H1 (cell line): ENCODE measurements at regions not wholly inside any gene's neighbourhood (a gene's known extent, or its start where the extent isn't known, plus 50 kb on each side); places are given as distances from the start of the nearest gene placed in this dataset.

ENCODE experiments used
- CTCF ChIA-PET: fragments of 300-600 bp; sonication (Branson Sonifier 250); formaldehyde crosslinking; loops from one replicate; lab custom pipeline; 2021; ENCODE audit not compliant: partially characterized antibody; lab: Charles Lee
- POLR2A ChIA-PET: fragments of 300-600 bp; sonication (Branson Sonifier 250); formaldehyde crosslinking; loops from one replicate; lab custom pipeline; 2021; ENCODE audit warnings: inconsistent platforms; ENCODE audit not compliant: partially characterized antibody; lab: Charles Lee
- DNase-seq, 2 experiments: peaks; one replicate each; pipeline versions ENCODE4 v3.0.0 to v3.0.0-alpha.2; 2010 to 2022; ENCODE audit warnings: low spot score in 2 of 2, low read depth in 1 of 2, mixed read lengths in 1 of 2
- FAIRE-seq: peaks from 2 replicates; lab custom pipeline; 2011; peaks lifted over from hg19 to GRCh38; lab: Jason Lieb, UNC
- H2AFZ ChIP-seq: 2 replicates; pipeline ENCODE4 v1.8.1; 2012; ENCODE audit warnings: low read length, inconsistent platforms
- H2AK5ac ChIP-seq: 2 replicates; pipeline ENCODE4 v1.6.1; 2013; ENCODE audit warnings: low read depth, low read length
- H2BK120ac ChIP-seq: replicated peaks from 2 replicates; pipeline ENCODE3; 2013; ENCODE audit warnings: low read depth, low read length, inconsistent platforms
- H2BK12ac ChIP-seq: 2 replicates; pipeline ENCODE4 v1.6.1; 2013; ENCODE audit warnings: low read depth, low read length
- H2BK15ac ChIP-seq: 2 replicates; pipeline ENCODE4 v1.6.1; 2013; ENCODE audit warnings: low read length
- H2BK20ac ChIP-seq: 2 replicates; pipeline ENCODE4 v1.6.1; 2013; ENCODE audit warnings: low read length
- H2BK5ac ChIP-seq: 2 replicates; pipeline ENCODE4 v1.6.1; 2013; ENCODE audit warnings: low read depth, low read length
- H3K14ac ChIP-seq: 2 replicates; pipeline ENCODE4 v1.6.1; 2013; ENCODE audit warnings: inconsistent platforms; ENCODE audit not compliant: insufficient read length
- H3K18ac ChIP-seq: 2 replicates; pipeline ENCODE4 v1.6.1; 2013; ENCODE audit warnings: low read length; ENCODE audit errors: extremely low read depth
- H3K23ac ChIP-seq: 2 replicates; pipeline ENCODE4 v1.6.1; 2013; ENCODE audit warnings: inconsistent platforms; ENCODE audit not compliant: insufficient read length
- H3K23me2 ChIP-seq: 2 replicates; pipeline ENCODE4 v1.6.1; 2013; ENCODE audit warnings: low read depth, low read length
- H3K27ac ChIP-seq: 2 replicates; pipeline ENCODE4 v1.6.1; 2011; ENCODE audit warnings: low read depth, low read length, inconsistent platforms
- H3K27me3 ChIP-seq, 4 experiments: replicated peaks in 1 of 4; 1 replicate in 1 of 4; 2 replicates in 3 of 4; pipeline versions ENCODE4 v1.6.1 to v1.8.1; 2011 to 2013; ENCODE audit warnings: low read length in 3 of 4, mild to moderate bottlenecking in 3 of 4, inconsistent platforms in 2 of 4, mixed read lengths in 2 of 4, moderate library complexity in 1 of 4; ENCODE audit not compliant: control insufficient read depth in 3 of 4, insufficient read depth in 3 of 4; ENCODE audit errors: extremely low read depth in 1 of 4
- H3K36me3 ChIP-seq, 4 experiments: 2 replicates each; pipeline versions ENCODE4 v1.6.1 to v1.8.1; 2011 to 2013; ENCODE audit warnings: mild to moderate bottlenecking in 4 of 4, low read length in 3 of 4, moderate library complexity in 2 of 4, control low read depth in 1 of 4, inconsistent platforms in 1 of 4; ENCODE audit not compliant: insufficient read depth in 4 of 4, control insufficient read depth in 2 of 4
- H3K4ac ChIP-seq: replicated peaks from 2 replicates; pipeline ENCODE3; 2013; ENCODE audit warnings: low read length, low read depth, mixed read lengths, inconsistent platforms; ENCODE audit not compliant: insufficient read length
- H3K4me1 ChIP-seq, 4 experiments: replicated peaks in 1 of 4; 1 replicate in 1 of 4; 2 replicates in 3 of 4; pipeline versions ENCODE4 v1.6.1 to v1.8.1; 2011 to 2013; ENCODE audit warnings: low read length in 3 of 4, inconsistent platforms in 2 of 4, mixed read lengths in 1 of 4; ENCODE audit not compliant: insufficient read depth in 4 of 4, control insufficient read depth in 3 of 4
- H3K4me2 ChIP-seq, 2 experiments: 2 replicates each; pipeline versions ENCODE4 v1.6.1 to v1.8.1; 2011 to 2013; ENCODE audit warnings: low read depth in 2 of 2, low read length in 2 of 2, control low read depth in 1 of 2, inconsistent platforms in 1 of 2, mild to moderate bottlenecking in 1 of 2; ENCODE audit not compliant: insufficient read depth in 1 of 2
- H3K4me3 ChIP-seq, 4 experiments: fragments of 200-600, 300-600 bp in 1 of 4; sonication (generic), shearing (Covaris generic), sonication (Bioruptor Twin) in 1 of 4; 2 replicates each; pipeline versions ENCODE4 v1.5.1 to v1.8.1; 2011 to 2016; ENCODE audit warnings: low read length in 4 of 4, low read depth in 3 of 4, control low read depth in 2 of 4, inconsistent platforms in 2 of 4, mild to moderate bottlenecking in 2 of 4, mixed read lengths in 1 of 4, moderate library complexity in 1 of 4; ENCODE audit not compliant: insufficient read depth in 2 of 4; ENCODE audit errors: extremely low read depth in 1 of 4
- H3K56ac ChIP-seq: replicated peaks from 2 replicates; pipeline ENCODE3; 2013; ENCODE audit warnings: low read depth, mild to moderate bottlenecking, mixed read lengths, low read length, inconsistent platforms; ENCODE audit not compliant: insufficient read length
- H3K79me1 ChIP-seq: 2 replicates; pipeline ENCODE4 v1.6.1; 2013; ENCODE audit warnings: low read depth, low read length, control low read depth
- H3K79me2 ChIP-seq, 2 experiments: 2 replicates each; pipeline versions ENCODE4 v1.6.1 to v1.8.1; 2012 to 2013; ENCODE audit warnings: low read length in 2 of 2, mild to moderate bottlenecking in 2 of 2, inconsistent platforms in 1 of 2; ENCODE audit not compliant: insufficient read depth in 2 of 2, control insufficient read depth in 1 of 2
- H3K9ac ChIP-seq, 4 experiments: replicated peaks in 1 of 4; 1 replicate in 1 of 4; 2 replicates in 3 of 4; pipeline versions ENCODE4 v1.6.1 to v1.8.1; 2011 to 2013; ENCODE audit warnings: low read depth in 3 of 4, low read length in 3 of 4, control low read depth in 2 of 4, mild to moderate bottlenecking in 2 of 4, moderate library complexity in 2 of 4, inconsistent platforms in 1 of 4; ENCODE audit errors: extremely low read depth in 1 of 4
- H3K9me3 ChIP-seq, 2 experiments: 2 replicates each; pipeline versions ENCODE4 v1.6.1 to v1.8.1; 2012 to 2013; ENCODE audit warnings: mild to moderate bottlenecking in 2 of 2, moderate library complexity in 2 of 2, control low read depth in 1 of 2, inconsistent platforms in 1 of 2, low read depth in 1 of 2, low read length in 1 of 2, mixed read lengths in 1 of 2; ENCODE audit not compliant: insufficient read depth in 2 of 2
- H4K20me1 ChIP-seq, 2 experiments: replicated peaks in 1 of 2; 2 replicates each; pipeline versions ENCODE3 to v1.8.1; 2011 to 2013; ENCODE audit warnings: inconsistent platforms in 2 of 2, low read length in 2 of 2, mild to moderate bottlenecking in 1 of 2; ENCODE audit not compliant: insufficient read depth in 2 of 2, control insufficient read depth in 1 of 2
- H4K5ac ChIP-seq: 2 replicates; pipeline ENCODE4 v1.6.1; 2013; ENCODE audit warnings: low read length, low read depth, mixed read lengths, inconsistent platforms; ENCODE audit not compliant: insufficient read length
- H4K8ac ChIP-seq: 2 replicates; pipeline ENCODE4 v1.8.0; 2013; ENCODE audit warnings: mild to moderate bottlenecking, moderate library complexity, low read length, inconsistent platforms; ENCODE audit not compliant: insufficient read depth; ENCODE audit errors: extremely low read depth
- H4K91ac ChIP-seq: replicated peaks from 2 replicates; pipeline ENCODE3; 2013; ENCODE audit warnings: low read length, mixed read lengths, inconsistent platforms; ENCODE audit not compliant: insufficient read length
- ATF2 ChIP-seq: IDR thresholded peaks from 2 replicates; pipeline ENCODE4 v1.6.1; 2012; ENCODE audit warnings: low read length, inconsistent platforms
- BRCA1 ChIP-seq: IDR thresholded peaks from 2 replicates; pipeline ENCODE4 v1.6.1; 2012; ENCODE audit warnings: low read depth, low read length, improper control_type of control experiment
- CBX5 ChIP-seq: fragments of 300-800, 300-1000 bp; sonication (generic); IDR thresholded peaks from 2 replicates; pipeline ENCODE4 v1.7.1; 2016; ENCODE audit warnings: antibody characterized with exemption, low read length, low read depth
- EP300 ChIP-seq, 2 experiments: IDR thresholded peaks; 1 replicate in 1 of 2; 2 replicates in 1 of 2; pipeline ENCODE4 v1.6.1; 2011 to 2012; ENCODE audit warnings: low read depth in 2 of 2, low read length in 2 of 2, mild to moderate bottlenecking in 2 of 2, borderline replicate concordance in 1 of 2, inconsistent platforms in 1 of 2, moderate library complexity in 1 of 2
- JUN ChIP-seq: IDR thresholded peaks from 2 replicates; pipeline ENCODE4 v1.6.1; 2011; ENCODE audit warnings: low read depth, mild to moderate bottlenecking, improper control_type of control experiment, low read length
- JUND ChIP-seq: IDR thresholded peaks from 2 replicates; pipeline ENCODE4 v1.6.1; 2011; ENCODE audit warnings: mild to moderate bottlenecking, improper control_type of control experiment, low read length
- MAFK ChIP-seq: IDR thresholded peaks from 2 replicates; pipeline ENCODE4 v1.6.1; 2012; ENCODE audit warnings: low read depth, mild to moderate bottlenecking, improper control_type of control experiment, low read length
- PHF8 ChIP-seq: fragments of 200-600 bp; sonication (generic); conservative IDR thresholded peaks from 2 replicates; pipeline ENCODE4 v1.7.1; 2012; ENCODE audit warnings: low read depth, mild to moderate bottlenecking, inconsistent platforms, low read length, moderate library complexity
- RAD21 ChIP-seq, 2 experiments: IDR thresholded peaks in 1 of 2; conservative IDR thresholded peaks in 1 of 2; 2 replicates each; pipeline ENCODE4 v1.6.1; 2011; ENCODE audit warnings: low read depth in 2 of 2, low read length in 2 of 2, improper control_type of control experiment in 1 of 2, inconsistent platforms in 1 of 2, mild to moderate bottlenecking in 1 of 2, moderate library complexity in 1 of 2
- TAF1 ChIP-seq: IDR thresholded peaks from 2 replicates; pipeline ENCODE4 v1.6.1; 2011; ENCODE audit warnings: mild to moderate bottlenecking, low read depth, low read length
- TAF7 ChIP-seq: optimal IDR thresholded peaks from 2 replicates; pipeline ENCODE3; 2011; ENCODE audit warnings: low read depth, mild to moderate bottlenecking, inconsistent platforms, low read length, moderate library complexity, borderline replicate concordance
- WGBS, 2 experiments: shearing (Covaris generic) in 1 of 2; methylation state at CpG; one replicate each; pipeline versions ENCODE4 v1.1.6 to v1.1.7; 2013 to 2015; ENCODE audit warnings: low lambda C conversion rate in 2 of 2, mixed read lengths in 2 of 2, inconsistent platforms in 1 of 2, low coverage in 1 of 2, missing lambda C conversion rate in 1 of 2; ENCODE audit not compliant: insufficient replicate concordance in 2 of 2, insufficient coverage in 1 of 2, insufficient read length in 1 of 2; ENCODE audit errors: extremely low coverage in 1 of 2, missing lambda C conversion rate in 1 of 2; 5-methylcytosine and 5-hydroxymethylcytosine counted together
- TF ChIP-seq, protein P1 (sequence below): IDR thresholded peaks from 2 replicates; pipeline ENCODE4 v1.6.1; 2011; ENCODE audit warnings: low read length, improper control_type of control experiment

DNA sequence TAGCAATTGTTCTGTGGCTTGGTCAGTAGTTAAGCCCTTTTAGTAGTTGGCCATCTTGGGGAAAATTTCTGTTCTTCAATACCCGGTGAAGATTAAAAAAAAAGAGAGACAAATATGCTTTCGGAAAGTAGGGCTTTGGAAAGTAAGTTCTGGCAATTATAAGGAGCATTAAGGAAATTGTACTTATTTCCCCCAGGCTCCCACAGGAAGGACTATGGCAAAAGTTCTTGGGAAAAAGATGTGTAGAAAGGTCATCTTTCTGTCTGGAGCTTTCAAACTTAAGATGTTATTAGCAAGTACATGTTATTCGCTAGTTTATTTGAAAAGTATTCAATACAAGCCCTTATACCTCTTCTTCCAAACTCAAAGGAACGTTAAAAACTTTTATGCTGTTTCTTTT lies 144.5 kb downstream of the MTX2 start:
- Histone ChIP-seq H3K4me2 (no peak overlapping the region), H2AFZ (no peak overlapping the region)
- no peak for FAIRE-seq
- TF ChIP-seq BRCA1, result no peak
- no peak for TF ChIP-seq ATF2
- TF ChIP-seq, protein P1, sequence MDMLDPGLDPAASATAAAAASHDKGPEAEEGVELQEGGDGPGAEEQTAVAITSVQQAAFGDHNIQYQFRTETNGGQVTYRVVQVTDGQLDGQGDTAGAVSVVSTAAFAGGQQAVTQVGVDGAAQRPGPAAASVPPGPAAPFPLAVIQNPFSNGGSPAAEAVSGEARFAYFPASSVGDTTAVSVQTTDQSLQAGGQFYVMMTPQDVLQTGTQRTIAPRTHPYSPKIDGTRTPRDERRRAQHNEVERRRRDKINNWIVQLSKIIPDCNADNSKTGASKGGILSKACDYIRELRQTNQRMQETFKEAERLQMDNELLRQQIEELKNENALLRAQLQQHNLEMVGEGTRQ, result no peak
- TF ChIP-seq TAF1, result no peak
- TF ChIP-seq MAFK, result no peak
- no peak for TF ChIP-seq TAF7
- no peak for TF ChIP-seq JUN
- TF ChIP-seq CBX5, result no peak
- TF ChIP-seq PHF8, result no peak
- no peak for TF ChIP-seq JUND
- TF ChIP-seq EP300 (IDR thresholded peaks at IDR 0.05; ENCODE audit: borderline replicate concordance in 1 of 2, low read depth in 2 of 2, low read length in 2 of 2), result no peak
- no peak for TF ChIP-seq RAD21 (IDR thresholded peaks at IDR 0.05 in 1 of 2, conservative IDR thresholded peaks at IDR 0.05 in 1 of 2; ENCODE audit: low read depth in 2 of 2, low read length in 2 of 2)

More for the DNA sequence above, 144.5 kb downstream of the MTX2 start:
- H3K27me3 ChIP-seq, result no peaks in the 10 kb centered on the region
- no peak overlapping the region for H4K8ac ChIP-seq
- H3K9ac ChIP-seq, result no peak overlapping the region
- no peak overlapping the region for H2BK15ac ChIP-seq
- ChIA-PET CTCF (interaction anchor here (0.6 kb wide), 1 partner anchor 37 kb away, joined by 3 read pairs; no protein-coding TSS in a partner anchor), POLR2A (no interaction called here)
- DNase-seq, result no peak
- no peak overlapping the region for H2BK5ac ChIP-seq
- no peaks in the 10 kb centered on the region for H4K20me1 ChIP-seq
- H3K4ac ChIP-seq, result no peak overlapping the region
- H2AK5ac ChIP-seq, result no peak overlapping the region
- no peak overlapping the region for H4K5ac ChIP-seq
- no peak overlapping the region for H3K56ac ChIP-seq
- no peak overlapping the region for H2BK20ac ChIP-seq
- H3K18ac ChIP-seq, result no peak overlapping the region
- no peak overlapping the region for H3K4me3 ChIP-seq
- H3K79me2 ChIP-seq, result no peaks in the 10 kb centered on the region
- no peaks in the 10 kb centered on the region for H3K79me1 ChIP-seq
- H3K9me3 ChIP-seq, result no peaks in the 10 kb centered on the region
- no peak overlapping the region for H3K27ac ChIP-seq
- no peak overlapping the region for H3K23ac ChIP-seq
- H4K91ac ChIP-seq, result no peak overlapping the region
- no peaks in the 10 kb centered on the region for H3K4me1 ChIP-seq
- no peaks in the 10 kb centered on the region for H3K36me3 ChIP-seq
- H2BK12ac ChIP-seq, result no peak overlapping the region
- H3K14ac ChIP-seq, result no peak overlapping the region
- no peak overlapping the region for H2BK120ac ChIP-seq
- 82% methylated on average over 4 of the region's 4 CpGs; no CpG with 5 or more reads in 1 of the 2 experiments for WGBS, 2 experiments
- H3K23me2 ChIP-seq, result no peaks in the 10 kb centered on the region
